Left forelimb (tissue), 1 donor: ENCODE measurements at regions not wholly inside any gene's neighbourhood (a gene's known extent, or its start where the extent isn't known, plus 50 kb on each side); places are given as distances from the start of the nearest gene placed in this dataset.
"Not testable (repeated sequence)": the region's sequence is repeated elsewhere in the genome, so short reads cannot be mapped to it uniquely, and the experiment has no call there.

Experiments used
- DNase-seq: peaks from one replicate; pipeline ENCODE4 v3.0.0-alpha.2; 2018; ENCODE audit warnings: low spot score

- not testable (repeated sequence) for DNase-seq
These were observed 684.4 kb upstream of the GOLIM4 start for GRCh38 chr3:168779970-168780645.

GRCh38 chr3:168753724-168754123, 658.0 kb upstream of the GOLIM4 start:
- no peak for DNase-seq

GRCh38 chr3:168752339-168752738, 656.6 kb upstream of the GOLIM4 start:
- DNase-seq = no peak

GRCh38 chr3:168747697-168748096, 652.0 kb upstream of the GOLIM4 start:
- DNase-seq = no peak

- no peak for DNase-seq
These were observed 643.0 kb upstream of the GOLIM4 start for GRCh38 chr3:168738527-168739325.

GRCh38 chr3:168736202-168736601, 640.5 kb upstream of the GOLIM4 start:
- no peak for DNase-seq

- no peak for DNase-seq
These were observed 634.3 kb upstream of the GOLIM4 start for GRCh38 chr3:168730073-168730472.

GRCh38 chr3:168722091-168722490, 626.4 kb upstream of the GOLIM4 start:
- DNase-seq = no peak

- no peak for DNase-seq
These were observed 619.0 kb upstream of the GOLIM4 start for GRCh38 chr3:168714609-168715240.

- DNase-seq = no peak
These were observed 613.3 kb upstream of the GOLIM4 start for GRCh38 chr3:168709073-168709472.

GRCh38 chr3:168707900-168708299, 612.2 kb upstream of the GOLIM4 start:
- no peak for DNase-seq

- no peak for DNase-seq
These were observed 609.7 kb upstream of the GOLIM4 start for GRCh38 chr3:168705412-168705811.

- DNase-seq = no peak
These were observed 600.3 kb upstream of the GOLIM4 start for GRCh38 chr3:168696051-168696450.

- DNase-seq = no peak
These were observed 598.1 kb upstream of the GOLIM4 start for GRCh38 chr3:168693870-168694269.

- no peak for DNase-seq
These were observed 592.5 kb upstream of the GOLIM4 start for GRCh38 chr3:168688267-168688666.

- DNase-seq = no peak
These were observed 588.8 kb upstream of the GOLIM4 start for GRCh38 chr3:168684519-168684918.

GRCh38 chr3:168678730-168679129, 583.0 kb upstream of the GOLIM4 start:
- DNase-seq = no peak

- no peak for DNase-seq
These were observed 575.4 kb upstream of the GOLIM4 start for GRCh38 chr3:168671091-168671490.

- DNase-seq = not testable (repeated sequence)
These were observed 565.3 kb upstream of the GOLIM4 start for GRCh38 chr3:168660879-168661657.

GRCh38 chr3:168659015-168659414, 563.3 kb upstream of the GOLIM4 start:
- no peak for DNase-seq

GRCh38 chr3:168655611-168656010, 559.9 kb upstream of the GOLIM4 start:
- DNase-seq = no peak

- no peak for DNase-seq
These were observed 559.0 kb upstream of the GOLIM4 start for GRCh38 chr3:168654700-168655099.
